ENCODE measurements at regions not wholly inside any gene's neighbourhood (a gene's known extent, or its start where the extent isn't known, plus 50 kb on each side); places are given as distances from the start of the nearest gene placed in this dataset.
A peak's percentile ranks its signal among the peaks of the same experiment; 100 is the strongest.

GRCh38 chr1:79912813-79913212 lies 906.3 kb upstream of the ADGRL4 start:
- TF ChIP-seq MAX (IDR thresholded peaks at IDR 0.05) (no peak), CEBPB (IDR thresholded peaks at IDR 0.05) (no peak), ZBTB7A (IDR thresholded peaks at IDR 0.05; ENCODE audit: low read depth) (no peak), CREB1 (IDR thresholded peaks at IDR 0.05; ENCODE audit: low read depth) (no peak), TEAD4 (IDR thresholded peaks at IDR 0.05) (no peak), RAD21 (IDR thresholded peaks at IDR 0.05; ENCODE audit: low read depth) (no peak), EGR1 (IDR thresholded peaks at IDR 0.05) (no peak), FOXM1 (IDR thresholded peaks at IDR 0.05; ENCODE audit: borderline replicate concordance, low read depth) (no peak), USF1 (IDR thresholded peaks at IDR 0.05) (no peak), EP300 (IDR thresholded peaks at IDR 0.05; ENCODE audit: borderline replicate concordance) (no peak), TAF1 (IDR thresholded peaks at IDR 0.05; ENCODE audit: low read depth) (no peak), TCF12 (IDR thresholded peaks at IDR 0.05; ENCODE audit: low read depth) (no peak), NFIC (IDR thresholded peaks at IDR 0.05) (no peak), REST (IDR thresholded peaks at IDR 0.05; ENCODE audit: low read depth) (no peak), YY1 (IDR thresholded peaks at IDR 0.05; ENCODE audit: low read depth) (no peak)

GRCh38 chr1:79903321-79903720 lies 896.8 kb upstream of the ADGRL4 start:
- TF ChIP-seq EP300 (IDR thresholded peaks at IDR 0.05; ENCODE audit: borderline replicate concordance), result no peak
- no peak for TF ChIP-seq RAD21 (IDR thresholded peaks at IDR 0.05; ENCODE audit: low read depth)
- TF ChIP-seq CREB1 (IDR thresholded peaks at IDR 0.05; ENCODE audit: low read depth), result no peak
- no peak for TF ChIP-seq USF1 (IDR thresholded peaks at IDR 0.05)
- no peak for TF ChIP-seq ZBTB7A (IDR thresholded peaks at IDR 0.05; ENCODE audit: low read depth)
- TF ChIP-seq TCF12 (IDR thresholded peaks at IDR 0.05; ENCODE audit: low read depth), result no peak
- no peak for TF ChIP-seq FOXM1 (IDR thresholded peaks at IDR 0.05; ENCODE audit: borderline replicate concordance, low read depth)
- TF ChIP-seq NFIC (IDR thresholded peaks at IDR 0.05), result no peak
- no peak for TF ChIP-seq YY1 (IDR thresholded peaks at IDR 0.05; ENCODE audit: low read depth)
- TF ChIP-seq TAF1 (IDR thresholded peaks at IDR 0.05; ENCODE audit: low read depth), result no peak
- no peak for TF ChIP-seq CEBPB (IDR thresholded peaks at IDR 0.05)
- TF ChIP-seq MAX (IDR thresholded peaks at IDR 0.05), result no peak
- TF ChIP-seq EGR1 (IDR thresholded peaks at IDR 0.05), result no peak
- no peak for TF ChIP-seq REST (IDR thresholded peaks at IDR 0.05; ENCODE audit: low read depth)
- no peak for TF ChIP-seq TEAD4 (IDR thresholded peaks at IDR 0.05)

GRCh38 chr1:79902418-79902817 lies 895.9 kb upstream of the ADGRL4 start:
- TF ChIP-seq CEBPB (IDR thresholded peaks at IDR 0.05) (peak; percentile 52), TAF1 (IDR thresholded peaks at IDR 0.05; ENCODE audit: low read depth) (no peak), YY1 (IDR thresholded peaks at IDR 0.05; ENCODE audit: low read depth) (no peak), FOXM1 (IDR thresholded peaks at IDR 0.05; ENCODE audit: borderline replicate concordance, low read depth) (no peak), TEAD4 (IDR thresholded peaks at IDR 0.05) (no peak), MAX (IDR thresholded peaks at IDR 0.05) (no peak), TCF12 (IDR thresholded peaks at IDR 0.05; ENCODE audit: low read depth) (no peak), RAD21 (IDR thresholded peaks at IDR 0.05; ENCODE audit: low read depth) (no peak), NFIC (IDR thresholded peaks at IDR 0.05) (no peak)

- TF ChIP-seq USF1 (IDR thresholded peaks at IDR 0.05), result no peak
- no peak for TF ChIP-seq ZBTB7A (IDR thresholded peaks at IDR 0.05; ENCODE audit: low read depth)
- no peak for TF ChIP-seq RAD21 (IDR thresholded peaks at IDR 0.05; ENCODE audit: low read depth)
- no peak for TF ChIP-seq FOXM1 (IDR thresholded peaks at IDR 0.05; ENCODE audit: borderline replicate concordance, low read depth)
- TF ChIP-seq EP300 (IDR thresholded peaks at IDR 0.05; ENCODE audit: borderline replicate concordance), result no peak
- TF ChIP-seq TEAD4 (IDR thresholded peaks at IDR 0.05), result no peak
- no peak for TF ChIP-seq NFIC (IDR thresholded peaks at IDR 0.05)
- no peak for TF ChIP-seq EGR1 (IDR thresholded peaks at IDR 0.05)
- TF ChIP-seq YY1 (IDR thresholded peaks at IDR 0.05; ENCODE audit: low read depth), result no peak
- no peak for TF ChIP-seq REST (IDR thresholded peaks at IDR 0.05; ENCODE audit: low read depth)
- no peak for TF ChIP-seq TAF1 (IDR thresholded peaks at IDR 0.05; ENCODE audit: low read depth)
- TF ChIP-seq CEBPB (IDR thresholded peaks at IDR 0.05), result no peak
- TF ChIP-seq CREB1 (IDR thresholded peaks at IDR 0.05; ENCODE audit: low read depth), result no peak
- no peak for TF ChIP-seq TCF12 (IDR thresholded peaks at IDR 0.05; ENCODE audit: low read depth)
- no peak for TF ChIP-seq MAX (IDR thresholded peaks at IDR 0.05)
Observed at GRCh38 chr1:79899914-79900313, 893.4 kb upstream of the ADGRL4 start.
